ENCODE measurements at regions not wholly inside any gene's neighbourhood (a gene's known extent, or its start where the extent isn't known, plus 50 kb on each side); places are given as distances from the start of the nearest gene placed in this dataset.

GRCh38 chr17:17406225-17406624 is 70.6 kb upstream of the MED9 start:
- Histone ChIP-seq H3K4me2 (no peak overlapping the region), H3K27ac (peak overlapping the region; percentile 51), H3K36me3 (replicated peaks; ENCODE audit: insufficient read depth, low read depth) (no peaks in the 10 kb centered on the region), H3K9me3 (ENCODE audit: low read depth) (no peaks in the 10 kb centered on the region), H3K4me3 (no peak overlapping the region), H3K4me1 (ENCODE audit: insufficient read depth) (peaks cover 8% of the 10 kb centered on the region), H3K27me3 (no peaks in the 10 kb centered on the region), H3K9me2 (replicated peaks; ENCODE audit: insufficient read depth) (no peaks in the 10 kb centered on the region), H4K20me1 (ENCODE audit: insufficient read depth, poor library complexity, severe bottlenecking) (no peaks in the 10 kb centered on the region), H3K79me2 (no peaks in the 10 kb centered on the region), H2AFZ (no peak overlapping the region)
- peak; percentile 51 for DNase-seq (ENCODE audit: low spot score)
- WGBS (ENCODE audit: low lambda C conversion rate, missing lambda C conversion rate): 53% methylated on average over 7 of the region's 7 CpGs
- TF ChIP-seq EZH2 (IDR thresholded peaks at IDR 0.05; ENCODE audit: borderline replicate concordance) (no peak), CTCF (IDR thresholded peaks at IDR 0.05; ENCODE audit: poor library complexity) (no peak), EZH2phosphoT487 (IDR thresholded peaks at IDR 0.05; ENCODE audit: low read depth, severe bottlenecking, unreplicated experiment) (no peak)

- no peak overlapping the region for H2AFZ ChIP-seq
- peaks cover 8% of the 10 kb centered on the region for H3K4me1 ChIP-seq (ENCODE audit: insufficient read depth)
- no peaks in the 10 kb centered on the region for H3K36me3 ChIP-seq (replicated peaks; ENCODE audit: insufficient read depth, low read depth)
- no peaks in the 10 kb centered on the region for H3K79me2 ChIP-seq
- no peaks in the 10 kb centered on the region for H4K20me1 ChIP-seq (ENCODE audit: insufficient read depth, poor library complexity, severe bottlenecking)
- no peaks in the 10 kb centered on the region for H3K9me2 ChIP-seq (replicated peaks; ENCODE audit: insufficient read depth)
- DNase-seq (ENCODE audit: low spot score): no peak
- no peak overlapping the region for H3K4me3 ChIP-seq
- no peak overlapping the region for H3K4me2 ChIP-seq
- TF ChIP-seq EZH2 (IDR thresholded peaks at IDR 0.05; ENCODE audit: borderline replicate concordance) (no peak), CTCF (IDR thresholded peaks at IDR 0.05; ENCODE audit: poor library complexity) (no peak), EZH2phosphoT487 (IDR thresholded peaks at IDR 0.05; ENCODE audit: low read depth, severe bottlenecking, unreplicated experiment) (no peak)
- 81% methylated on average over 2 of the region's 2 CpGs for WGBS (ENCODE audit: low lambda C conversion rate, missing lambda C conversion rate)
- no peaks in the 10 kb centered on the region for H3K9me3 ChIP-seq (ENCODE audit: low read depth)
- H3K27ac ChIP-seq: no peak overlapping the region
- no peaks in the 10 kb centered on the region for H3K27me3 ChIP-seq
Measured at GRCh38 chr17:17408236-17408794, 68.5 kb upstream of the MED9 start.

GRCh38 chr17:17410357-17410756 is 66.4 kb upstream of the MED9 start:
- no peaks in the 10 kb centered on the region for H3K9me2 ChIP-seq (replicated peaks; ENCODE audit: insufficient read depth)
- 88% methylated on average over 6 of the region's 6 CpGs for whole genome bisulfite sequencing (ENCODE audit: low lambda C conversion rate, missing lambda C conversion rate)
- no peak overlapping the region for H3K4me2 ChIP-seq
- DNase-seq (ENCODE audit: low spot score): no peak
- no peak for TF ChIP-seq EZH2phosphoT487 (IDR thresholded peaks at IDR 0.05; ENCODE audit: low read depth, severe bottlenecking, unreplicated experiment)
- no peak overlapping the region for H3K4me3 ChIP-seq
- no peaks in the 10 kb centered on the region for H3K9me3 ChIP-seq (ENCODE audit: low read depth)
- H3K4me1 ChIP-seq (ENCODE audit: insufficient read depth): peaks cover 8% of the 10 kb centered on the region
- H3K79me2 ChIP-seq: no peaks in the 10 kb centered on the region
- no peak overlapping the region for H2AFZ ChIP-seq
- no peak overlapping the region for H3K27ac ChIP-seq
- H3K36me3 ChIP-seq (replicated peaks; ENCODE audit: insufficient read depth, low read depth): no peaks in the 10 kb centered on the region
- no peaks in the 10 kb centered on the region for H4K20me1 ChIP-seq (ENCODE audit: insufficient read depth, poor library complexity, severe bottlenecking)
- H3K27me3 ChIP-seq: no peaks in the 10 kb centered on the region

GRCh38 chr17:17411692-17412091 is 65.1 kb upstream of the MED9 start:
- Histone ChIP-seq H3K9me2 (replicated peaks; ENCODE audit: insufficient read depth) (no peaks in the 10 kb centered on the region), H3K4me1 (ENCODE audit: insufficient read depth) (peaks cover 9% of the 10 kb centered on the region), H3K27me3 (no peaks in the 10 kb centered on the region), H3K36me3 (replicated peaks; ENCODE audit: insufficient read depth, low read depth) (no peaks in the 10 kb centered on the region), H3K4me2 (no peak overlapping the region), H3K27ac (no peak overlapping the region), H3K4me3 (no peak overlapping the region), H4K20me1 (ENCODE audit: insufficient read depth, poor library complexity, severe bottlenecking) (no peaks in the 10 kb centered on the region), H2AFZ (no peak overlapping the region), H3K79me2 (no peaks in the 10 kb centered on the region), H3K9me3 (ENCODE audit: low read depth) (no peaks in the 10 kb centered on the region)
- DNase-seq (ENCODE audit: low spot score): no peak
- TF ChIP-seq EZH2 (IDR thresholded peaks at IDR 0.05; ENCODE audit: borderline replicate concordance): no peak
- TF ChIP-seq CTCF (IDR thresholded peaks at IDR 0.05; ENCODE audit: poor library complexity): no peak
- no peak for TF ChIP-seq EZH2phosphoT487 (IDR thresholded peaks at IDR 0.05; ENCODE audit: low read depth, severe bottlenecking, unreplicated experiment)

All from hepatocyte (in vitro differentiated cells).